Prostate gland (tissue), 2 donors: ENCODE measurements at regions not wholly inside any gene's neighbourhood (a gene's known extent, or its start where the extent isn't known, plus 50 kb on each side); places are given as distances from the start of the nearest gene placed in this dataset.

Experiments used
- CTCF ChIP-seq, 4 experiments: fragments of 200-600 bp in 2 of 4; fragments of 450-650 bp in 2 of 4; sonication (generic) in 2 of 4; IDR thresholded peaks; 1 replicate in 3 of 4; 2 replicates in 1 of 4; pipeline ENCODE4 v1.5.1; 2016 to 2019; ENCODE audit warnings: antibody characterized with exemption in 4 of 4, mild to moderate bottlenecking in 2 of 4, moderate library complexity in 2 of 4
- POLR2A ChIP-seq: fragments of 450-650 bp; IDR thresholded peaks from one replicate; pipeline ENCODE4 v1.6.1; 2016; ENCODE audit warnings: antibody characterized with exemption, mild to moderate bottlenecking
- POLR2AphosphoS5 ChIP-seq: sonication (generic); formaldehyde crosslinking; IDR thresholded peaks from one replicate; pipeline ENCODE4 v1.6.1; 2017; ENCODE audit warnings: antibody characterized with exemption

DNA sequence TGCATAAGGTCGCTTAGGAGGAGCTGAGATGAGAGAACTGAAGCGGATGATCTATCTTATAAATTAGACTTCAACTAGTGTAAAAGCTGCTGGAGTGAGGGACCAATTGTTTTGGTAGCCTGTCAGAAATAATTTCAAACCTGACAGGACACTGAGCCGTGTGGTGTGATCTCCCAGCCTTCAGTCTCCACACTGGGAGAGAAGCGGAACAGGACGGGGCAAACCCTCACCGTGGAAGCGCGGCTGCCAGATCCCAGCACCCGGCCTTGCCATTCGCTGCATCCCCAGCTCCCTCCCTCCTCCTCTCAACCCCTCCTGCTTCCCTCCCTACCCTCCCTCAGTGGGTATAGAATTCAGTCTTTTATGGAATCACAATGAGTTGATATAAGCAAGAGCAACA lies 900.1 kb upstream of the SLC35B3 start:
- TF ChIP-seq CTCF (IDR thresholded peaks at IDR 0.05) (no peak), POLR2A (no peak), POLR2AphosphoS5 (no peak)
